GM19452 (cell line): ENCODE measurements at regions not wholly inside any gene's neighbourhood (a gene's known extent, or its start where the extent isn't known, plus 50 kb on each side); places are given as distances from the start of the nearest gene placed in this dataset.
A peak's percentile ranks its signal among the peaks of the same experiment; 100 is the strongest.
"Not testable (repeated sequence)": the region's sequence is repeated elsewhere in the genome, so short reads cannot be mapped to it uniquely, and the experiment has no call there.

ENCODE experiments used
- ATAC-seq: cut with Tn5 transposase; IDR thresholded peaks from one replicate; pipeline ENCODE4 v1.9.1; 2021; ENCODE audit not compliant: unreplicated experiment

- ATAC-seq: no peak
Measured at GRCh38 chr15:61367953-61368352, 138.9 kb upstream of the RORA start.

GRCh38 chr15:61364871-61365270 lies 135.8 kb upstream of the RORA start:
- ATAC-seq: no peak

DNA sequence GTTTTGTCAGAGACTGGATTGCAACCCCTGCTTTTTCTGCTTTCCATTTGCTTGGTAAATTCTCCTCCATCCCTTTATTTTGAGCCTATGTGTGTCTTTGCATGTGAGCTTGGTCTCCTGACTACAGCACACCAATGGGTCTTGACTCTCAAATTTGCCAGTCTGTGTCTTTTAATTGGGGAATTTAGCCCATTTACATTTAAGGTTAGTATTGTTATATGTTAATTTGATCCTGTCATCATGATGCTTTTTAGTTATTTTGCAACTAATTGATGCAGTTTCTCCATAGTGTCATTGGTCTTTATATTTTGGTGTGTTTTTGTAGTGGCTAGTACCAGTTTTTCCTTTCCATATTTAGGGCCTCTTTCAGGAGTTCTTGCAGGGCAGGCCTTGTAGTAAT lies 133.8 kb upstream of the RORA start:
- not testable (repeated sequence) for ATAC-seq

- ATAC-seq: no peak
Measured at GRCh38 chr15:61344293-61344692, 115.2 kb upstream of the RORA start.

- no peak for ATAC-seq
Measured at GRCh38 chr15:61342390-61342789, 113.3 kb upstream of the RORA start.

DNA sequence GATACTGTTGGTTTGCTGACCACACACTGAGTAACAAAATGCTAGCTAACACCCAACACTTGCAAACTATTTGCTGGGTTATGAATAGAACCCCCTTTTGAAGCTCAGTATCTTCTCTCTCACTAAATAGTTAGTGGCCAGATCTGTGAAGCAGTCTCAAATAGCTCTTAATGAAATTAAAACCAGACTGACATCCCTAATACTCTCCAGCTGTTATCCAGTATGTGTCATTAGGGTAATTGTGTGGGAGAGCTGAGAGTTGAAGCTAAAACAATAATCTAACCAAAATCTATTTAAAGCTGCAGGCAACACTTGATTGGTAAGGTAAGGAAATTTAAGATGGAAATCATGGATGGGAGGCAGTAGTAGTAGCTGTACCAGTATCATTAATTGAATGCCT lies 110.4 kb upstream of the RORA start:
- no peak for ATAC-seq

DNA sequence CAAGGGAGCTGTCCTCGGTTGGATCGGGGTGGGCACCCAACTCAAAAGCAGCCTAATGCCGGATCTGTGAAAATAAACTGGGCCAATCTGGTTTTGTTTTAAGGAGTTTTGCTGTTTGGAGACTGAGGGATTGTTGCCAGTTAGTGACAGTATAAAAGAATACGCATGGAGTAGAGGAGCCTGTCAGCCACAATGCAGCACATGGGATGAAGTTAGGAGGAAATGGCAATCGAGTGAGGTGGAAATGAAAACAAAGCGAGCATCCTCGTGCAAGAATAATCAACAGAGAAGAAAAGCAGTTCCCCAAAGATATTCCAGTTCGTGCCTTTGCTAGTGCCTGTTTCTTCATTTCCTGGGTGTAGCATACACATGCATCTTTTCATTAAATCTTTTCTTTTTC lies 108.4 kb upstream of the RORA start:
- no peak for ATAC-seq

GRCh38 chr15:61336026-61336638 lies 107.0 kb upstream of the RORA start:
- ATAC-seq: no peak

DNA sequence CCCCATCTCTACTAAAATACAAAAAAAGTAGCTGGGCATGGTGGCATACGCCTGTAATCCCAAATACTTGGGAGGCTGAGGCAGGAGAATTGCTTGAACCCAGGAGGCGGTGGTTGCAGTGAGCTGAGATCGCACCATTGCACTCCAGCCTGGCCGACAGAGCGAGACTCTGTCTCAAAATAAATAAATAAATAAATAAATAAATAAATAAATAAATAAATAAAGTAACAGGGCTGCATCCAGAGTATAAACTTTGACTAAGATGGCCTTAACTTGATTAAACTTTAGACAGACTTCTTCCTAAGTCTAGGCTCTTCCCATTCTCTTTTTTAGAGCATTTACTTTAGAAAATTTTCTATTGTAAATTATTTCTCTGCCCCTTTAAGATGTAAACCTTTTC lies 105.6 kb upstream of the RORA start:
- not testable (repeated sequence) for ATAC-seq

DNA sequence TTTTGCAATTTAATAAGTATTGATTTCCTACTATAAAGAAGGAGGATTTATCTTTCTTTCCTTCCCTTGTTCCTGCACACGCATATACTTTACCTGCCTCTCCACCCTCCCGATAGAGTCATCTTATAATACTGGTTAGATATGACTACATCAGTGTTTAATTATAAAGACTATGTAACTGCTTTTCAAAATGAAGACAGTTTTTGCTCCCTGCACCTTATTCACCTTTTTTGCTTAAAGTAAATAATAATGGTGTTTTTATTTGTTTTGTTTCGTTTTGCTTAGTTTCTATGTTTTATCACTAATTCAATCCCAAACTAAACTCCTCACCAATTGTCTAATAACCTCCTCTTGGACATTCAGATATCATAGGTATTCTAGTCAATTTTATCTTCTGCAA lies 101.9 kb upstream of the RORA start:
- ATAC-seq: no peak

GRCh38 chr15:61327019-61327631 lies 98.0 kb upstream of the RORA start:
- peak; percentile 85 for ATAC-seq

DNA sequence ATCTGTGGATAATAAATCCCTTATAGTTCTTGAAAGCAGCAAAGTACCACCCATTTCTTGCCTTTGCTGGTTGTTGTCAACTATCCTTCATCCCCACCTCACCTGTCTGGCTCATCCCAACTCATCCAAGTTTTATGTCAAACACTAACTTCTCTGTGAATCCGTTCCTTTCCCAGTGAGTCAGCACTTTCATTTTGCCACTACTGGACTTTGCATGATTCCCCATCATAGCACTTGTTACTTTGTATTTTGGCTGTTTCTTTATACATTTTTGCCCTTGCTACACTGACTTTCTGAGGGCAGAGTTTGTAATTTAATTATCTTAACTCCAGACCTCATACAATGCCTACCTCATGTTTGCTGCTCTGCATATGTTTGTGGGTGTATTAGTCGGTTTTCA lies 90.8 kb upstream of the RORA start:
- ATAC-seq: no peak

DNA sequence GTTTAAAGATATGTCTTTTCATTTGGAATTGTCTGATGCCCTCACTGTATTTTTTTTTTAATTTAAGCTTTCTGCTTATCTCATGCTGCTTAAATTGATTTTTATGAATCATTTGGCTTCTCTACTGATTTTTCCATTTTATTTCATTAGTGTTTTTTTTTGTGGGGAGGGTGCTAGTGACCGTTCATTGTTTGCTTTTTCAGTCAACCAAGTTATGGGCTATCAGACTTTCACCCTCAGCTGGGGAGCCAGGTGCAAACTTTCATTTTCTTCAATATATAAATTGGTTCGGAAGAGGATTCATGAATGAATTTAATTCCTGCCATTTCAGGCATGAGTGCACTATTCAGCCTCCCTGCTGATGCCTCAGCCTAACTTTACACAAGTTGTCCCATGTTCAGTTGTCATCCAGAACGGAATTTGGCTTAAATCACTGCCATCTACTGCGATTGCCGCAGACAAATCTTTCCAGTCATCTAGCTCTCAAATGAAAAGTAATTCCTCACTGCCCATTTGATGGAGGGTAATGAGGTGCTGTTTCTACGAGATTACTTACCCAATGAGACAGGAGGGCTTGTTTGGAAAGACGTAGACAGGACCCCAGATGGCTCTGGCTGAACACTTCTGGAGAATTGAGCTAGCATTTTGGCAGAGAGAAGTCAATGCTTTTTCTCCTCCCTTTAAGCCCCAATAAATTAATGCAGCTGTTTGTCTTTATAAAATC lies 89.9 kb upstream of the RORA start:
- ATAC-seq: no peak

DNA sequence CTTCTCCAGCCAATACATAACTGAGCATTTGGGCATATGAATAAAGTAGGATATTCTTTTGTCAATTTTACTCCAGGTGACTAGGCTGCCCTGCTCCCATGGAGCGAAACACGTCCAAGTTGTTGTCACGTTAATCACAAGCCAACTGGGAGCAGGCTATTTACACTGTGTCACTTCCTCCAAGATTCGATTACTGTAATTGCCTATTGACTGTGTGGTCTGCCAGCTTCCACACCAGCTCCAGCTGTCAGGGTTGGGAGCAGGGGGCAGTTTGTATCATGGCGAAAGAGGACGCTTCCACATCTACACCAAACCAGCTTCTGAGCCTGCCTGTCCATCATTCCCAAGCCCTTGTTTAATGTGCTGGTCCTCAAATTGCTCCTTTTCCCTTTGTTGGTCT lies 89.2 kb upstream of the RORA start:
- ATAC-seq: no peak

- no peak for ATAC-seq
Measured at GRCh38 chr15:61315471-61315870, 86.4 kb upstream of the RORA start.

DNA sequence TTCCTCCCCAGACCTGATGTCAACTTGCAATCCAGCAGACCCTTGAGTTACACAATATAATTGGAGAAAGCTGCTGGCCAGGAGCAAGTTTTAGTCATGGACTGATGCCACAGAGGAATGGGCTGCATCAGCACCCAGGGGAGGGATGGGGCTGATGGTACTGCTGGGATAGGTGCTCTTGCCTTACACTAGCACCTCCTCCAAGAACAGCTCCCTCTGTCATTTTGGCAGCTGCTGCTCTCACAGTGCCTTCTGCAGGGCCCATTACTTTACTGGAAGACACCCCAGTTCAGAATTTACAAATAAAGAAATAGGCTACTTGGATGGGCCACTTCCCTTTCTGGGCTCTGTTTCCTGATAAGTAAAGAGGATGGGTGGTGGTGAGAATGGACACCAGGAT lies 85.3 kb upstream of the RORA start:
- ATAC-seq: no peak

DNA sequence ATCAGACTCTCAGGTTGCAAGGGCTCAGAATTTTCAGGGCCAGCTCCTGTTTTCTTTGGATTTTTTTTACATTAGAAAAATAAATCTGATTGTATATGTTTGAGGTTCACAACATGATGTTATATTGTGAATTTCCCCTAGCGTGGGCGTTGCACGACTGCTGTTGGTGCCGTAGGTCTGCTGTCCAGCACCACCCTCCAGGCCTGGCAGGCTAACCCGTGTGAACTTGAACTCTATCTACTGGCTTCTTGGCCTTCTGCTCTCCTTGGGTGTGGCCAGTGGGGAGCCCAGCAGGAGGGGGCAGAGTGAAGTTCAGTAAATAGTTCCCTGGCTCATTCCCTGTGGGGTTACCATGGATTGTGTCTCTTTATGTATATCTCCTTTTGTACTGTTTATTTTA lies 80.5 kb upstream of the RORA start:
- no peak for ATAC-seq

DNA sequence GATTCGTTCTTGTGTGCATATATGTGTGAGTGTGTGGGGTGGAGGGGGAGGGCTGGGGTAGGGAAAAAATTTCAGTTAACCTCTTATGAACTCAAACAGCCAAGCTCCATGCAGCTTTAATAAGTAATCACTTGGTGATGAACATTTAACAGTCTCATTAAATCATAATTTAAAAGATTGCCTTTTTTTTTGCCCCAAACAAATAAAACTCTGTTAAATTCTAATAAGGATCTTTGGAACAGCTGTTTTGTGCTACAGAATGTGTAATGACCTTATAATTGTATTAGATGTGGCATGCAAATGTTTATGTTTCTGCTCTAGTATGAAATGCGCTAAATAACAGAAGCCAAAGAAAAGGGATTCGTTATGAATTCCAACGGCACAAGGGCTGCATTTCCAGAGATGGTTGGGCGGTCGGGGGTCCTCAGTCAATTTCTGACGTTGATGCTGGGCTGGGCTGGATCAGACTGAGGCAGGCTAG lies 80.0 kb upstream of the RORA start:
- no peak for ATAC-seq

- ATAC-seq: no peak
Measured at GRCh38 chr15:61308437-61308836, 79.3 kb upstream of the RORA start.

GRCh38 chr15:61307474-61307873 lies 78.4 kb upstream of the RORA start:
- no peak for ATAC-seq

DNA sequence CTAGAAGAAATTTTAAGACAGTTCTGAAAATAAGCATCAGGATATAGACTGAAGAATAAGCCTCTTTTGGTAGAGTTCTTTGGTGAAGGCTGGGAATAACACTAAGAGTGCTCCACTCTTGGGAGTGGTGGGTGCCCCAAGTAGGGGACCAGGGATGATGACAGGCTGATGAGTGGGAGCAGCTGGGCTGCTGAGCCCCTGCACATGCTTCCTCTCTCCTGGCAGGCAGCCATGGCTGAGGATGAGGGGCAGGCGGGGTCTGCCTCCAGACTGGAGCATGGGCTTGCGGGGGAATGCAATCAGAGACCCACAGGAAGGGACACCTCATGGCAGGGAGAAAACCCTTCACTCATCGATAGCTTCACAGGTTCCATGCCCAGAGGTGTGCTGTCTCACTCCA lies 72.6 kb upstream of the RORA start:
- no peak for ATAC-seq

- no peak for ATAC-seq
Measured at GRCh38 chr15:61299075-61299763, 70.1 kb upstream of the RORA start.
